Spleen (tissue), 7 donors: ENCODE measurements at regions not wholly inside any gene's neighbourhood (a gene's known extent, or its start where the extent isn't known, plus 50 kb on each side); places are given as distances from the start of the nearest gene placed in this dataset.

ENCODE experiments used
- POLR2A ChIP-seq, 3 donors: fragments of 450-650 bp; IDR thresholded peaks; one replicate each; pipeline ENCODE4 v1.5.1; 2017; ENCODE audit warnings: antibody characterized with exemption in 3 of 3, mild to moderate bottlenecking in 1 of 3
- POLR2AphosphoS5 ChIP-seq, 3 donors: sonication (generic); formaldehyde crosslinking; IDR thresholded peaks; one replicate each; pipeline ENCODE4 v1.5.1; 2017; ENCODE audit warnings: antibody characterized with exemption in 3 of 3
- TF ChIP-seq, protein P1 (sequence below), 11 experiments: fragments of 200-600 bp in 7 of 11; fragments of 450-650 bp in 4 of 11; sonication (generic) in 4 of 11; IDR thresholded peaks in 8 of 11; conservative IDR thresholded peaks in 3 of 11; 1 replicate in 7 of 11; 2 replicates in 4 of 11; pipeline versions ENCODE4 v1.4.0 to v1.8.0; 2016 to 2021; ENCODE audit warnings: antibody characterized with exemption in 11 of 11, inconsistent platforms in 4 of 11, mild to moderate bottlenecking in 1 of 11
- donor health status: DM: no; HTN: no; CAD: no; lungs with moderate emphysema.
- donor health status: DM: no; HTN: no; CAD: no.
- donor health status: DM: no; HTN: no; CAD: no.

DNA sequence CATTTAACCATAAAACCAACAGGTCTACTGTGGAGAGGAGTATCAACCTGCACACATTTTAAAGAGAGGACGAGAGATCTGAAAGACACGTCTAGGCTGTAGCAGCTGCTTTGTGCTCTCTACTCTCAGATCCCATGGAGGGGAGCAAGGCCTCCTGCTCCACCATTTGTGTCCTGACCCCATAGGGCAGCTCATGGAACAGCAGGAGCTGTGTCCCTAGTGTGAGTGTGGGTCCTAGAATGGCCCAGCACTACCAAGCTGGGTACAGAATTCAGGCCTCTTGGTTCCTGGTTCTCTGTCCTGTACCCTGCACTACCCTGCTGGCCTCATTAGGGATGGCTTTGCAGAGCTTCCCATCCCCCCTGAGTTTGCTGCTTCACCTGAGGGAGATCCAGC, 76.5 kb downstream of the DHCR7 start:
- TF ChIP-seq POLR2AphosphoS5 (IDR thresholded peaks at IDR 0.05) (no peak), POLR2A (IDR thresholded peaks at IDR 0.05) (no peak)
- TF ChIP-seq, protein P1, sequence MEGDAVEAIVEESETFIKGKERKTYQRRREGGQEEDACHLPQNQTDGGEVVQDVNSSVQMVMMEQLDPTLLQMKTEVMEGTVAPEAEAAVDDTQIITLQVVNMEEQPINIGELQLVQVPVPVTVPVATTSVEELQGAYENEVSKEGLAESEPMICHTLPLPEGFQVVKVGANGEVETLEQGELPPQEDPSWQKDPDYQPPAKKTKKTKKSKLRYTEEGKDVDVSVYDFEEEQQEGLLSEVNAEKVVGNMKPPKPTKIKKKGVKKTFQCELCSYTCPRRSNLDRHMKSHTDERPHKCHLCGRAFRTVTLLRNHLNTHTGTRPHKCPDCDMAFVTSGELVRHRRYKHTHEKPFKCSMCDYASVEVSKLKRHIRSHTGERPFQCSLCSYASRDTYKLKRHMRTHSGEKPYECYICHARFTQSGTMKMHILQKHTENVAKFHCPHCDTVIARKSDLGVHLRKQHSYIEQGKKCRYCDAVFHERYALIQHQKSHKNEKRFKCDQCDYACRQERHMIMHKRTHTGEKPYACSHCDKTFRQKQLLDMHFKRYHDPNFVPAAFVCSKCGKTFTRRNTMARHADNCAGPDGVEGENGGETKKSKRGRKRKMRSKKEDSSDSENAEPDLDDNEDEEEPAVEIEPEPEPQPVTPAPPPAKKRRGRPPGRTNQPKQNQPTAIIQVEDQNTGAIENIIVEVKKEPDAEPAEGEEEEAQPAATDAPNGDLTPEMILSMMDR (IDR thresholded peaks at IDR 0.05 in 8 of 11, conservative IDR thresholded peaks at IDR 0.05 in 3 of 11) = no peak
